ENCODE measurements at regions not wholly inside any gene's neighbourhood (a gene's known extent, or its start where the extent isn't known, plus 50 kb on each side); places are given as distances from the start of the nearest gene placed in this dataset.
A peak's percentile ranks its signal among the peaks of the same experiment; 100 is the strongest.

- ATAC-seq (replicated peaks in 6 of 8): no peak
- Histone ChIP-seq H3K4me1 (replicated peaks in 1 of 2) (no peaks in the 10 kb centered on the region), H3K4me3 (no peak overlapping the region), H3K27ac (no peak overlapping the region)
- in situ Hi-C loops (cut with MboI; ENCODE audit: low pct_unique_long_range_greater_than_20kb in 2 of 9, low sequenced_read_pairs in 9 of 9, unreplicated experiment in 9 of 9): no loop called here
Observed at GRCh38 chr9:29773676-29774075, 2200.4 kb upstream of the C9orf72 start.

- H3K4me1 ChIP-seq (replicated peaks in 1 of 2): no peaks in the 10 kb centered on the region
- H3K4me3 ChIP-seq: no peak overlapping the region
- 0 to 39% (median 11%) methylated on average over 1 to 5 of the region's 5 CpGs; no CpG with 5 or more reads in 2 of the 10 experiments for WGBS, 10 experiments
- ATAC-seq (replicated peaks in 6 of 8): no peak
- H3K27ac ChIP-seq: no peak overlapping the region
- in situ Hi-C loops (cut with MboI; ENCODE audit: low pct_unique_long_range_greater_than_20kb in 2 of 9, low sequenced_read_pairs in 9 of 9, unreplicated experiment in 9 of 9): no loop called here
Observed at GRCh38 chr9:29775491-29775890, 2202.2 kb upstream of the C9orf72 start.

- in situ Hi-C loops (cut with MboI; ENCODE audit: low pct_unique_long_range_greater_than_20kb in 2 of 9, low sequenced_read_pairs in 9 of 9, unreplicated experiment in 9 of 9): no loop called here
- ATAC-seq (replicated peaks in 6 of 8): no peak
- WGBS, 10 experiments: 30 to 100% (median 97%) methylated on average over 2 to 4 of the region's 7 CpGs; no CpG with 5 or more reads in 6 of the 10 experiments
- no peaks in the 10 kb centered on the region for H3K4me1 ChIP-seq (replicated peaks in 1 of 2)
- H3K27ac ChIP-seq: no peak overlapping the region
- no peak overlapping the region for H3K4me3 ChIP-seq
Observed at GRCh38 chr9:29778281-29778849, 2205.1 kb upstream of the C9orf72 start.

- Histone ChIP-seq H3K4me3 (no peak overlapping the region), H3K4me1 (replicated peaks in 1 of 2) (no peaks in the 10 kb centered on the region), H3K27ac (no peak overlapping the region)
- no peak for ATAC-seq (replicated peaks in 6 of 8)
- WGBS, 10 experiments: 17 to 100% (median 63%) methylated on average over 1 of the region's 1 CpG; no CpG with 5 or more reads in 3 of the 10 experiments
- in situ Hi-C loops (cut with MboI; ENCODE audit: low pct_unique_long_range_greater_than_20kb in 2 of 9, low sequenced_read_pairs in 9 of 9, unreplicated experiment in 9 of 9): no loop called here
Observed at GRCh38 chr9:29793970-29794369, 2220.7 kb upstream of the C9orf72 start.

- Histone ChIP-seq H3K27ac (no peak overlapping the region), H3K4me3 (no peak overlapping the region), H3K4me1 (replicated peaks in 1 of 2) (no peaks in the 10 kb centered on the region)
- in situ Hi-C loops (cut with MboI; ENCODE audit: low pct_unique_long_range_greater_than_20kb in 2 of 9, low sequenced_read_pairs in 9 of 9, unreplicated experiment in 9 of 9): no loop called here
- no peak for ATAC-seq (replicated peaks in 6 of 8)
- WGBS, 10 experiments: 0 to 100% (median 48%) methylated on average over 1 to 2 of the region's 2 CpGs; no CpG with 5 or more reads in 2 of the 10 experiments
Observed at GRCh38 chr9:29796291-29796952, 2223.1 kb upstream of the C9orf72 start.

GRCh38 chr9:29798599-29798998, 2225.3 kb upstream of the C9orf72 start:
- no peaks in the 10 kb centered on the region for H3K4me1 ChIP-seq (replicated peaks in 1 of 2)
- 0 to 100% (median 75%) methylated on average over 1 of the region's 1 CpG for WGBS, 10 experiments
- in situ Hi-C loops (cut with MboI; ENCODE audit: low pct_unique_long_range_greater_than_20kb in 2 of 9, low sequenced_read_pairs in 9 of 9, unreplicated experiment in 9 of 9): no loop called here
- no peak overlapping the region for H3K27ac ChIP-seq
- no peak for ATAC-seq (replicated peaks in 6 of 8)
- H3K4me3 ChIP-seq: no peak overlapping the region

GRCh38 chr9:29799227-29799626, 2225.9 kb upstream of the C9orf72 start:
- in situ Hi-C loops (cut with MboI; ENCODE audit: low pct_unique_long_range_greater_than_20kb in 2 of 9, low sequenced_read_pairs in 9 of 9, unreplicated experiment in 9 of 9): no loop called here
- WGBS, 10 experiments: 15 to 100% (median 81%) methylated on average over 1 to 2 of the region's 2 CpGs; no CpG with 5 or more reads in 1 of the 10 experiments
- no peak overlapping the region for H3K4me3 ChIP-seq
- no peak for ATAC-seq (replicated peaks in 6 of 8)
- H3K4me1 ChIP-seq (replicated peaks in 1 of 2): no peaks in the 10 kb centered on the region
- no peak overlapping the region for H3K27ac ChIP-seq

- H3K4me1 ChIP-seq (replicated peaks in 1 of 2): no peaks in the 10 kb centered on the region
- in situ Hi-C loops (cut with MboI; ENCODE audit: low pct_unique_long_range_greater_than_20kb in 2 of 9, low sequenced_read_pairs in 9 of 9, unreplicated experiment in 9 of 9): no loop called here
- no peak overlapping the region for H3K4me3 ChIP-seq
- ATAC-seq (replicated peaks in 6 of 8): no peak
- H3K27ac ChIP-seq: no peak overlapping the region
- WGBS, 10 experiments: 0 to 89% (median 33%) methylated on average over 1 of the region's 1 CpG; no CpG with 5 or more reads in 2 of the 10 experiments
Observed at GRCh38 chr9:29800821-29801220, 2227.5 kb upstream of the C9orf72 start.

- ATAC-seq (replicated peaks in 6 of 8): no peak
- Histone ChIP-seq H3K4me3 (no peak overlapping the region), H3K4me1 (replicated peaks in 1 of 2) (no peaks in the 10 kb centered on the region), H3K27ac (no peak overlapping the region)
- in situ Hi-C loops (cut with MboI; ENCODE audit: low pct_unique_long_range_greater_than_20kb in 2 of 9, low sequenced_read_pairs in 9 of 9, unreplicated experiment in 9 of 9): no loop called here
- 0 to 100% (median 47%) methylated on average over 1 to 3 of the region's 3 CpGs; no CpG with 5 or more reads in 2 of the 10 experiments for WGBS, 10 experiments
Observed at GRCh38 chr9:29802454-29802853, 2229.2 kb upstream of the C9orf72 start.

- ATAC-seq (replicated peaks in 6 of 8): peak in 5 of 8 experiments; percentile 79 to 96 (median 87)
- H3K27ac ChIP-seq: no peak overlapping the region
- in situ Hi-C loops (cut with MboI; ENCODE audit: low pct_unique_long_range_greater_than_20kb in 2 of 9, low sequenced_read_pairs in 9 of 9, unreplicated experiment in 9 of 9): no loop called here
- no peak overlapping the region for H3K4me3 ChIP-seq
- H3K4me1 ChIP-seq (replicated peaks in 1 of 2): no peaks in the 10 kb centered on the region
- 0 to 32% (median 7%) methylated on average over 2 to 3 of the region's 3 CpGs for WGBS, 10 experiments
Observed at GRCh38 chr9:29806937-29807618, 2233.8 kb upstream of the C9orf72 start.

- no peak for ATAC-seq (replicated peaks in 6 of 8)
- in situ Hi-C loops (cut with MboI; ENCODE audit: low pct_unique_long_range_greater_than_20kb in 2 of 9, low sequenced_read_pairs in 9 of 9, unreplicated experiment in 9 of 9): no loop called here
- 31 to 100% (median 83%) methylated on average over 1 to 2 of the region's 6 CpGs; no CpG with 5 or more reads in 3 of the 10 experiments for WGBS, 10 experiments
- Histone ChIP-seq H3K4me1 (replicated peaks in 1 of 2) (no peaks in the 10 kb centered on the region), H3K4me3 (no peak overlapping the region), H3K27ac (no peak overlapping the region)
Observed at GRCh38 chr9:29816954-29817703, 2243.8 kb upstream of the C9orf72 start.

GRCh38 chr9:29822458-29822857, 2249.2 kb upstream of the C9orf72 start:
- ATAC-seq (replicated peaks in 6 of 8): no peak
- no peaks in the 10 kb centered on the region for H3K4me1 ChIP-seq (replicated peaks in 1 of 2)
- 3 to 100% (median 86%) methylated on average over 2 to 3 of the region's 3 CpGs for whole genome bisulfite sequencing, 10 experiments
- no peak overlapping the region for H3K27ac ChIP-seq
- no peak overlapping the region for H3K4me3 ChIP-seq
- in situ Hi-C loops (cut with MboI; ENCODE audit: low pct_unique_long_range_greater_than_20kb in 2 of 9, low sequenced_read_pairs in 9 of 9, unreplicated experiment in 9 of 9): no loop called here

- in situ Hi-C loops (cut with MboI; ENCODE audit: low pct_unique_long_range_greater_than_20kb in 2 of 9, low sequenced_read_pairs in 9 of 9, unreplicated experiment in 9 of 9): no loop called here
- Histone ChIP-seq H3K27ac (no peak overlapping the region), H3K4me1 (replicated peaks in 1 of 2) (no peaks in the 10 kb centered on the region), H3K4me3 (no peak overlapping the region)
- no peak for ATAC-seq (replicated peaks in 6 of 8)
- 54 to 100% (median 83%) methylated on average over 3 to 16 of the region's 23 CpGs; no CpG with 5 or more reads in 1 of the 10 experiments for WGBS, 10 experiments
Observed at GRCh38 chr9:29826421-29826820, 2253.1 kb upstream of the C9orf72 start.

Data from motor neuron (in vitro differentiated cells).